CD14-positive monocyte (primary cell): ENCODE measurements at regions not wholly inside any gene's neighbourhood (a gene's known extent, or its start where the extent isn't known, plus 50 kb on each side); places are given as distances from the start of the nearest gene placed in this dataset.

Experiments used
- DNase-seq, 3 donors: peaks; one replicate each; pipeline ENCODE4 v3.0.0-alpha.2; 2011 to 2022
- H2AFZ ChIP-seq: 2 replicates; pipeline ENCODE4 v1.6.0; 2012; ENCODE audit warnings: mild to moderate bottlenecking, low read depth, low read length, inconsistent platforms; ENCODE audit not compliant: insufficient read depth, poor library complexity, severe bottlenecking
- H3K27ac ChIP-seq, 2 donors: 1 replicate in 1 of 2; 2 replicates in 1 of 2; pipeline ENCODE4 v1.5.1; 2012 to 2013; ENCODE audit warnings: low read length in 2 of 2, control low read depth in 1 of 2, inconsistent platforms in 1 of 2, low read depth in 1 of 2, mild to moderate bottlenecking in 1 of 2
- H3K27me3 ChIP-seq, 2 donors: one replicate each; pipeline versions ENCODE4 v1.6.0 to v1.6.1; 2011 to 2013; ENCODE audit warnings: low read length in 2 of 2; ENCODE audit not compliant: control insufficient read depth in 2 of 2, insufficient read depth in 2 of 2
- H3K36me3 ChIP-seq, 2 donors: replicated peaks in 1 of 2; 1 replicate in 1 of 2; 2 replicates in 1 of 2; pipeline versions ENCODE4 v1.5.1 to v1.6.1; 2012 to 2013; ENCODE audit warnings: low read length in 2 of 2, control low read depth in 1 of 2, inconsistent platforms in 1 of 2, mild to moderate bottlenecking in 1 of 2; ENCODE audit not compliant: insufficient read depth in 2 of 2, control insufficient read depth in 1 of 2
- H3K4me1 ChIP-seq, 2 donors: 1 replicate in 1 of 2; 2 replicates in 1 of 2; pipeline versions ENCODE4 v1.5.1 to v1.6.1; 2012 to 2013; ENCODE audit warnings: low read length in 2 of 2, control low read depth in 1 of 2, inconsistent platforms in 1 of 2, mild to moderate bottlenecking in 1 of 2, moderate library complexity in 1 of 2; ENCODE audit not compliant: insufficient read depth in 2 of 2, control insufficient read depth in 1 of 2
- H3K4me2 ChIP-seq: replicated peaks from 2 replicates; pipeline ENCODE3; 2012; ENCODE audit warnings: low read length, moderate library complexity, mild to moderate bottlenecking; ENCODE audit not compliant: poor library complexity, severe bottlenecking; ENCODE audit errors: extremely low read depth
- H3K4me3 ChIP-seq, 3 experiments: fragments of 200-600 bp in 1 of 3; sonication (generic) in 1 of 3; replicated peaks in 1 of 3; 1 replicate in 2 of 3; 2 replicates in 1 of 3; pipeline ENCODE4 v1.5.1; 2011 to 2013; ENCODE audit warnings: low read length in 3 of 3, mild to moderate bottlenecking in 3 of 3, control low read depth in 2 of 3, low read depth in 2 of 3, inconsistent platforms in 1 of 3, moderate library complexity in 1 of 3
- H3K79me2 ChIP-seq: 2 replicates; pipeline ENCODE4 v1.6.0; 2012; ENCODE audit warnings: mild to moderate bottlenecking, control low read depth, inconsistent platforms, low read length, moderate library complexity; ENCODE audit not compliant: insufficient read depth
- H3K9ac ChIP-seq: 2 replicates; pipeline ENCODE4 v1.6.0; 2017; ENCODE audit warnings: low read length, mild to moderate bottlenecking; ENCODE audit not compliant: insufficient read depth, poor library complexity, severe bottlenecking
- H3K9me3 ChIP-seq, 2 donors: replicated peaks in 1 of 2; 1 replicate in 1 of 2; 2 replicates in 1 of 2; pipeline versions ENCODE4 v1.5.1 to v1.6.1; 2012 to 2013; ENCODE audit warnings: low read length in 2 of 2, control low read depth in 1 of 2; ENCODE audit not compliant: control insufficient read depth in 1 of 2, insufficient read depth in 1 of 2
- H4K20me1 ChIP-seq: 2 replicates; pipeline ENCODE4 v1.6.0; 2012; ENCODE audit warnings: mild to moderate bottlenecking, low read length, control low read depth, moderate library complexity; ENCODE audit not compliant: insufficient read depth
- H3K27ac Mint-ChIP-seq, 7 donors: one replicate each; pipeline ENCODE4 v1.8.0; 2020; ENCODE audit warnings: mild to moderate bottlenecking in 7 of 7, mixed read lengths in 7 of 7, moderate library complexity in 6 of 7, inconsistent platforms in 2 of 7
- H3K27me3 Mint-ChIP-seq, 3 donors: one replicate each; pipeline ENCODE4 v1.8.0; 2021 to 2022; ENCODE audit warnings: low read depth in 3 of 3, mild to moderate bottlenecking in 3 of 3, mixed read lengths in 3 of 3, moderate library complexity in 3 of 3, inconsistent platforms in 1 of 3
- H3K36me3 Mint-ChIP-seq, 2 donors: one replicate each; pipeline ENCODE4 v1.8.0; 2020; ENCODE audit warnings: mixed read lengths in 2 of 2, inconsistent platforms in 1 of 2, mild to moderate bottlenecking in 1 of 2
- H3K4me1 Mint-ChIP-seq: one replicate; pipeline ENCODE4 v1.8.0; 2020; ENCODE audit warnings: mild to moderate bottlenecking, mixed read lengths
- H3K4me3 Mint-ChIP-seq, 2 donors: one replicate each; pipeline ENCODE4 v1.8.0; 2020; ENCODE audit warnings: mild to moderate bottlenecking in 2 of 2, mixed read lengths in 2 of 2, moderate library complexity in 1 of 2
- H3K9me3 Mint-ChIP-seq, 7 donors: one replicate each; pipeline ENCODE4 v1.8.0; 2020 to 2022; ENCODE audit warnings: mixed read lengths in 7 of 7, mild to moderate bottlenecking in 6 of 7, moderate library complexity in 6 of 7, inconsistent platforms in 2 of 7
- CTCF ChIP-seq: fragments of 200-600 bp; IDR thresholded peaks from one replicate; pipeline ENCODE4 v1.8.0; 2022; ENCODE audit warnings: antibody characterized with exemption, mild to moderate bottlenecking
- WGBS: methylation state at CpG from one replicate; pipeline ENCODE4 v1.1.5; 2013; ENCODE audit warnings: missing lambda C conversion rate; ENCODE audit not compliant: insufficient coverage; 5-methylcytosine and 5-hydroxymethylcytosine counted together
- intact Hi-C, 2 donors: fragments of 100-400 bp; cut with micrococcal nuclease; formaldehyde crosslinking; loops; one replicate each; pipeline versions ENCODE4 v1.15.0 to v1.15.1; 2023

GRCh38 chr12:111014547-111014946, 94.2 kb upstream of the MYL2 start:
- Histone ChIP-seq H3K36me3 (no peaks in the 10 kb centered on the region), H3K9ac (no peak overlapping the region), H3K9me3 (peaks cover 0 to 7% of the 10 kb centered on the region in 2 donors), H3K4me2 (no peak overlapping the region), H3K4me1 (peaks cover 13 to 16% of the 10 kb centered on the region in 2 donors), H3K27me3 (peaks cover 0 to 4% of the 10 kb centered on the region in 2 donors), H4K20me1 (no peaks in the 10 kb centered on the region), H3K79me2 (no peaks in the 10 kb centered on the region), H3K27ac (no peak overlapping the region), H3K4me3 (no peak overlapping the region), H2AFZ (no peak overlapping the region)
- peaks cover 9 to 33% (median 24%) of the 10 kb centered on the region in 3 donors for H3K27me3 Mint-ChIP-seq
- H3K9me3 Mint-ChIP-seq: peaks cover 0 to 16% (median 8%) of the 10 kb centered on the region in 7 donors
- no peak overlapping the region for H3K4me3 Mint-ChIP-seq
- no peak for TF ChIP-seq CTCF
- intact Hi-C loops: no loop called here
- H3K4me1 Mint-ChIP-seq: peaks cover 20% of the 10 kb centered on the region
- H3K27ac Mint-ChIP-seq: peak overlapping the region in 1 of 7 donors; percentile 47
- no peak for DNase-seq
- 100% methylated on average over 1 of the region's 6 CpGs for WGBS
- H3K36me3 Mint-ChIP-seq: no peaks in the 10 kb centered on the region

- Histone ChIP-seq H4K20me1 (no peaks in the 10 kb centered on the region), H3K4me2 (no peak overlapping the region), H3K79me2 (no peaks in the 10 kb centered on the region), H3K27me3 (peaks cover under 1 to 4% of the 10 kb centered on the region in 2 donors), H3K27ac (no peak overlapping the region), H3K9me3 (peaks cover 0 to 7% of the 10 kb centered on the region in 2 donors), H3K36me3 (no peaks in the 10 kb centered on the region), H3K4me3 (no peak overlapping the region), H2AFZ (no peak overlapping the region), H3K9ac (no peak overlapping the region), H3K4me1 (peaks cover 13 to 16% of the 10 kb centered on the region in 2 donors)
- Mint-ChIP-seq H3K27ac (peak overlapping the region in 1 of 7 donors; percentile 1), H3K27me3 (peaks cover 9 to 25% (median 18%) of the 10 kb centered on the region in 3 donors), H3K36me3 (no peaks in the 10 kb centered on the region), H3K4me1 (peaks cover 20% of the 10 kb centered on the region), H3K9me3 (peaks cover 0 to 16% (median 8%) of the 10 kb centered on the region in 7 donors), H3K4me3 (no peak overlapping the region)
- TF ChIP-seq CTCF: no peak
- intact Hi-C loops: no loop called here
- no peak for DNase-seq
- 80% methylated on average over 1 of the region's 3 CpGs for WGBS
These were observed 92.5 kb upstream of the MYL2 start for GRCh38 chr12:111012918-111013317.
